Glutamatergic neuron (in vitro differentiated cells): ENCODE measurements at regions not wholly inside any gene's neighbourhood (a gene's known extent, or its start where the extent isn't known, plus 50 kb on each side); places are given as distances from the start of the nearest gene placed in this dataset.

Experiments
- DNase-seq: peaks from one replicate; pipeline ENCODE4 v3.0.0; 2022
- H3K27ac Mint-ChIP-seq: one replicate; pipeline ENCODE4 v1.8.0; 2020; ENCODE audit warnings: mild to moderate bottlenecking, mixed read lengths, inconsistent platforms; ENCODE audit not compliant: unreplicated experiment
- H3K27me3 Mint-ChIP-seq: one replicate; pipeline ENCODE4 v1.8.0; 2020; ENCODE audit warnings: mild to moderate bottlenecking, moderate library complexity, mixed read lengths, inconsistent platforms; ENCODE audit not compliant: unreplicated experiment
- H3K36me3 Mint-ChIP-seq: one replicate; pipeline ENCODE4 v1.8.0; 2020; ENCODE audit warnings: mild to moderate bottlenecking, mixed read lengths, inconsistent platforms; ENCODE audit not compliant: unreplicated experiment
- H3K4me1 Mint-ChIP-seq: one replicate; pipeline ENCODE4 v1.8.0; 2020; ENCODE audit warnings: mild to moderate bottlenecking, low read depth, mixed read lengths, inconsistent platforms; ENCODE audit not compliant: unreplicated experiment
- H3K4me3 Mint-ChIP-seq: one replicate; pipeline ENCODE4 v1.8.0; 2020; ENCODE audit warnings: mild to moderate bottlenecking, mixed read lengths, inconsistent platforms; ENCODE audit not compliant: unreplicated experiment
- H3K9me3 Mint-ChIP-seq: one replicate; pipeline ENCODE4 v1.8.0; 2020; ENCODE audit warnings: mild to moderate bottlenecking, moderate library complexity, mixed read lengths, inconsistent platforms; ENCODE audit not compliant: unreplicated experiment
- TF ChIP-seq, protein P1 (sequence below): fragments of 200-600 bp; sonication (generic); IDR thresholded peaks from one replicate; pipeline ENCODE4 v1.5.0; 2021; ENCODE audit not compliant: partially characterized antibody, unreplicated experiment

DNA sequence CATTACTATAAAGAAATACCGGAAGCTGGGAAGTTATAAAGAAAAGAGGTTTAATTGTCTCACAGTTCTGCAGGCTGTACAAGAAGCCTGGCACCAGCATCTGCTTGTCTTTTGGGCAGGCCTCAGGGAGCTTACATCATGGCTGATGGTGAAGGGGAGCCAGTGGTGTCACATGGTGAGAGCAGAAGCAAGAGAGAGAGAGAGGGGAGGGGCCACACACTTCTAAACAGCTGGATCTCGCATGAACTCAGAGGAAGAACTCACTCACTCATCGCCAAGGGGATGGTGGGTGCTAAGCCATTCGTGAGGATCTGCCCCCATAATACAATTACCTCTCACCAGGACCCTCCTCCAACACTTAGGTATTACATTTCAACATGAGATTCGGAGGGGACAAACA, 51.8 kb upstream of the ANKRD34C start:
- no peak overlapping the region for H3K4me3 Mint-ChIP-seq
- no peak overlapping the region for H3K27ac Mint-ChIP-seq
- H3K4me1 Mint-ChIP-seq: no peaks in the 10 kb centered on the region
- H3K36me3 Mint-ChIP-seq: peaks cover 18% of the 10 kb centered on the region
- no peak for DNase-seq
- TF ChIP-seq, protein P1, sequence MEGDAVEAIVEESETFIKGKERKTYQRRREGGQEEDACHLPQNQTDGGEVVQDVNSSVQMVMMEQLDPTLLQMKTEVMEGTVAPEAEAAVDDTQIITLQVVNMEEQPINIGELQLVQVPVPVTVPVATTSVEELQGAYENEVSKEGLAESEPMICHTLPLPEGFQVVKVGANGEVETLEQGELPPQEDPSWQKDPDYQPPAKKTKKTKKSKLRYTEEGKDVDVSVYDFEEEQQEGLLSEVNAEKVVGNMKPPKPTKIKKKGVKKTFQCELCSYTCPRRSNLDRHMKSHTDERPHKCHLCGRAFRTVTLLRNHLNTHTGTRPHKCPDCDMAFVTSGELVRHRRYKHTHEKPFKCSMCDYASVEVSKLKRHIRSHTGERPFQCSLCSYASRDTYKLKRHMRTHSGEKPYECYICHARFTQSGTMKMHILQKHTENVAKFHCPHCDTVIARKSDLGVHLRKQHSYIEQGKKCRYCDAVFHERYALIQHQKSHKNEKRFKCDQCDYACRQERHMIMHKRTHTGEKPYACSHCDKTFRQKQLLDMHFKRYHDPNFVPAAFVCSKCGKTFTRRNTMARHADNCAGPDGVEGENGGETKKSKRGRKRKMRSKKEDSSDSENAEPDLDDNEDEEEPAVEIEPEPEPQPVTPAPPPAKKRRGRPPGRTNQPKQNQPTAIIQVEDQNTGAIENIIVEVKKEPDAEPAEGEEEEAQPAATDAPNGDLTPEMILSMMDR: no peak
- no peaks in the 10 kb centered on the region for H3K27me3 Mint-ChIP-seq
- peaks cover 5% of the 10 kb centered on the region for H3K9me3 Mint-ChIP-seq

DNA sequence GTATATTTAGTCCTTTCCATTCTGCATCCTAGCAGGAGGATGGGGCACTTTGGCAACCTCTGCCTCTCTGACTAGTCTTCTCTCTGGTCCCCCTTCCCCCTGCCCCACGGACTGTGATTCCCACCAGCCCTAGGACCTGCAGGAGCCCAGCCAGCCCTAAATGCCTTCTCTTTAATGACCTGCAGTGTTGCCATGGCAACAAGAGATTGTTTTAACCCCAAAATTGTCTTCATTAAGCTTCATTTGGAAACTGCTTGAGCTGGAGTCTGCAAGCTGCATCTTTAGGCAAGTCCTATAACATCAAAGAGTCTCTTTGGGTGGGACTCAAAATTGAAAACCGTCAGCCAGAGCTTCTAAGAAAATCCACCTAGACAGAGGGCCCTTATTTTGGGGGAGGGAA, 59.7 kb upstream of the ANKRD34C start:
- H3K27me3 Mint-ChIP-seq: peaks cover 2% of the 10 kb centered on the region
- TF ChIP-seq, protein P1: no peak
- H3K4me1 Mint-ChIP-seq: no peaks in the 10 kb centered on the region
- no peak for DNase-seq
- H3K4me3 Mint-ChIP-seq: no peak overlapping the region
- H3K9me3 Mint-ChIP-seq: peaks cover 3% of the 10 kb centered on the region
- peaks cover under 1% of the 10 kb centered on the region for H3K36me3 Mint-ChIP-seq
- H3K27ac Mint-ChIP-seq: no peak overlapping the region

DNA sequence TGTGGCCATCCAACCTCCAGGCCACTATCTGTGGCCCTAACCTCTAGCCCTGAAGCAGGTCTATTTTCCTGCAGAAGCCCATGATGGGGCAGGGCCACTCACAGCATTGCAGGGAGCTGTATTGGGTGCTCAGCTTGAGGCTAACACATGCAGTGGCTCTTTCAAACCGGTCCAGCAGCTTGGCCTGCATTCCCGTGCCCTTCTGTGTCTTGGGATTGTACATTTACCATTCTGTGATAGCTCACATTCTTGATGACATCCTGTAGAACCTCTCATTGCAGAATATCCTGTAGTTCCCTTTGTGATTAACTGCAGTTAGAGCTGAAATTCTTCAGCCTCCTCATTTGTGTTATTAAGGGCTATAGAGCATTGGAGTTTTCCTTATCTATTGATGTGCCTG, 60.8 kb upstream of the ANKRD34C start:
- Mint-ChIP-seq H3K9me3 (peaks cover 3% of the 10 kb centered on the region), H3K4me3 (no peak overlapping the region), H3K36me3 (no peaks in the 10 kb centered on the region), H3K27ac (no peak overlapping the region), H3K4me1 (no peaks in the 10 kb centered on the region), H3K27me3 (peaks cover 2% of the 10 kb centered on the region)
- TF ChIP-seq, protein P1: no peak
- DNase-seq: no peak

DNA sequence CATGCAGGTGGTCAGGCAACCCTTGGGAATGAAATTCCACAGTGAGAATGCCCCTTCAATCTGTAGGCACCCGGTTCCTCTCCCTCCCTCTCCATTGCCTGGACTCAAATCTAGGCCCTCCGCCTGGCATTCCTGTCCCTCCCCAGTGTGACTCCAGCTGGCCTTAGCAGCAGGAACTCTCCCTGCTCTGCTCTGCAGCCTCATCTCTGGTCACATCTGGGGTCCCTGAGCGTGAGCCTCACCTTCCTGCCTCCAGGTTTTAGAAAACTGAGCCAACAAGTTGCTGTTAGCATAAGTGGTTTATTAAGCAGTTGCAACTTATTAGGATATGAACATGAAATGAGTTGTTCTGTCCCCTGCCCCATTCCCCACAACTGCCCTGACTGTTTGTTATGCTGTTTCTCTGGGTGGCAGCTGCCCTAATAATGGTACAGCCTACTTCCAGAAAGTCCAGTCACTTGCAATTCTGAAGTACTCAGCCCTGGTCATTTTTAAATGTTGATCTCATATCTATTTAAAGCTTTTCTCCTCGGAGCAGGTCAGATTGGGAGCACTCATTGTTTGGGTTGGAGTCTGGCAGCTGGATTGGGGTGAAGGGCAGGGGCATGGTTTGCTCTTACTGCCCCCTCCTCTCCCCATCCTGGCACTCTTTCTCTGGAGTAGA, 63.0 kb upstream of the ANKRD34C start:
- H3K27ac Mint-ChIP-seq: no peak overlapping the region
- H3K36me3 Mint-ChIP-seq: no peaks in the 10 kb centered on the region
- H3K4me3 Mint-ChIP-seq: no peak overlapping the region
- peaks cover 3% of the 10 kb centered on the region for H3K9me3 Mint-ChIP-seq
- H3K27me3 Mint-ChIP-seq: no peaks in the 10 kb centered on the region
- TF ChIP-seq, protein P1: no peak
- H3K4me1 Mint-ChIP-seq: no peaks in the 10 kb centered on the region
- DNase-seq: no peak

DNA sequence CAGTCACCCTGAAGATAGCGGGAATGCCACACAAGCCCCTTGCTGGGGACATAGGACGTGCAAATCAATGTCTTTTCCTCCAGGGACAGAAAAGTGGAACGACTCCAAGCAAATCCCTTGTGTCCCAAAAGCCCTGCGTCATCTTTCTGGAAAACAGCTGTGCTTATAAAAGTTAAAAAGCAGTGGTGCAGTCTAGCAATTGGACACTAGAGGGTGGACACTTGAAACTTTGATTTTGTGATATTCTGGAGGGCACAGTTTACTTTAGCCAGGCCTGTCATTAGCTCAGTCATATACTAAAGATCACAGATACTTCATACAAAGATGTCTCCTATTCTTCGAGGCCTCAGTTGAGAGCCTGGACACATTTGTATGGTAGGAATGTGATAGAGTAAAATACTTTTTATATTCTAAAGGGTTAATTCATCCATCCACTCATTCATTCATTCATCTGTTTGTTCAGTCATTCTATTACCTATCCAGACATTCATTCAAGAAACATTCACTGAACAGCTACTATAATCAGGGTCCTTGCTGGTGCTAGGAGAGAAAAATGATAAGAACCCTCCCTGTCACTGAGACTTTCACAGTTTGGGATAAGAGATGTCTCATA, 63.8 kb upstream of the ANKRD34C start:
- Mint-ChIP-seq H3K27ac (no peak overlapping the region), H3K4me1 (peaks cover 1% of the 10 kb centered on the region), H3K27me3 (no peaks in the 10 kb centered on the region), H3K9me3 (peaks cover 3% of the 10 kb centered on the region), H3K4me3 (no peak overlapping the region), H3K36me3 (no peaks in the 10 kb centered on the region)
- TF ChIP-seq, protein P1: peak; percentile 82
- DNase-seq: no peak
